HCT116 (cell line): ENCODE measurements at regions not wholly inside any gene's neighbourhood (a gene's known extent, or its start where the extent isn't known, plus 50 kb on each side); places are given as distances from the start of the nearest gene placed in this dataset.

Source experiments
- ATF3 ChIP-seq: IDR thresholded peaks from 2 replicates; pipeline ENCODE4 v1.6.1; 2012
- CEBPB ChIP-seq: IDR thresholded peaks from 2 replicates; pipeline ENCODE4 v1.6.1; 2012; ENCODE audit warnings: low read depth
- CTCF ChIP-seq, 3 experiments: fragments of 200-600 bp in 1 of 3; sonication (generic) in 1 of 3; IDR thresholded peaks in 2 of 3; conservative IDR thresholded peaks in 1 of 3; 2 replicates each; pipeline ENCODE4 v1.5.1; 2012 to 2017; ENCODE audit warnings: low read depth in 2 of 3, low read length in 2 of 3, antibody characterized with exemption in 1 of 3, borderline replicate concordance in 1 of 3, control low read depth in 1 of 3, mild to moderate bottlenecking in 1 of 3, mixed read lengths in 1 of 3, mixed run types in 1 of 3, moderate library complexity in 1 of 3; ENCODE audit not compliant: insufficient read depth in 1 of 3
- ELF1 ChIP-seq: IDR thresholded peaks from 2 replicates; pipeline ENCODE4 v1.6.1; 2012; ENCODE audit warnings: low read depth, borderline replicate concordance
- EZH2 ChIP-seq: fragments of 200-600 bp; sonication (generic); IDR thresholded peaks from 2 replicates; pipeline ENCODE4 v1.6.1; 2017; ENCODE audit warnings: antibody characterized with exemption, mixed run types
- EZH2phosphoT487 ChIP-seq: fragments of 200-600 bp; IDR thresholded peaks from 2 replicates; pipeline ENCODE4 v1.6.1; 2018; ENCODE audit warnings: antibody characterized with exemption, borderline replicate concordance
- POLR2A ChIP-seq: IDR thresholded peaks from 2 replicates; pipeline ENCODE4 v1.7.0; 2011; ENCODE audit warnings: borderline replicate concordance; ENCODE audit not compliant: insufficient read depth, insufficient read length; ENCODE audit errors: extremely low read depth
- POLR2AphosphoS5 ChIP-seq: IDR thresholded peaks from 2 replicates; pipeline ENCODE4 v1.6.1; 2011; ENCODE audit warnings: mild to moderate bottlenecking, low read depth, low read length, moderate library complexity
- REST ChIP-seq: IDR thresholded peaks from 2 replicates; pipeline ENCODE4 v1.6.1; 2012; ENCODE audit warnings: low read depth
- SIN3A ChIP-seq: IDR thresholded peaks from 2 replicates; pipeline ENCODE4 v1.6.1; 2012; ENCODE audit warnings: low read depth
- SP1 ChIP-seq: IDR thresholded peaks from 2 replicates; pipeline ENCODE4 v1.6.1; 2012; ENCODE audit warnings: low read depth
- SRF ChIP-seq: IDR thresholded peaks from 2 replicates; pipeline ENCODE4 v1.6.1; 2012; ENCODE audit warnings: low read depth
- YY1 ChIP-seq: IDR thresholded peaks from 2 replicates; pipeline ENCODE4 v1.6.1; 2011; ENCODE audit warnings: low read length, low read depth, moderate library complexity, mild to moderate bottlenecking; ENCODE audit not compliant: insufficient replicate concordance; ENCODE audit errors: extremely low read depth

- TF ChIP-seq EZH2phosphoT487 (no peak), CTCF (IDR thresholded peaks at IDR 0.05 in 2 of 3, conservative IDR thresholded peaks at IDR 0.05 in 1 of 3; ENCODE audit: borderline replicate concordance in 1 of 3, insufficient read depth in 1 of 3, low read depth in 2 of 3, low read length in 2 of 3) (no peak), SIN3A (no peak), ATF3 (no peak), POLR2A (no peak), POLR2AphosphoS5 (no peak), CEBPB (no peak), SP1 (no peak), SRF (no peak), YY1 (no peak), EZH2 (no peak), ELF1 (no peak), REST (no peak)
These were observed 86.5 kb downstream of the CD164 start for GRCh38 chr6:109295774-109296156.
